HG03457 (cell line): ENCODE measurements at regions not wholly inside any gene's neighbourhood (a gene's known extent, or its start where the extent isn't known, plus 50 kb on each side); places are given as distances from the start of the nearest gene placed in this dataset.

Experiments
- ATAC-seq: cut with Tn5 transposase; IDR thresholded peaks from one replicate; pipeline ENCODE4 v1.9.1; 2021; ENCODE audit warnings: moderate number of reproducible peaks; ENCODE audit not compliant: unreplicated experiment

- ATAC-seq = no peak
Measured at GRCh38 chr13:21817878-21818277, 147.0 kb downstream of the FGF9 start.

DNA sequence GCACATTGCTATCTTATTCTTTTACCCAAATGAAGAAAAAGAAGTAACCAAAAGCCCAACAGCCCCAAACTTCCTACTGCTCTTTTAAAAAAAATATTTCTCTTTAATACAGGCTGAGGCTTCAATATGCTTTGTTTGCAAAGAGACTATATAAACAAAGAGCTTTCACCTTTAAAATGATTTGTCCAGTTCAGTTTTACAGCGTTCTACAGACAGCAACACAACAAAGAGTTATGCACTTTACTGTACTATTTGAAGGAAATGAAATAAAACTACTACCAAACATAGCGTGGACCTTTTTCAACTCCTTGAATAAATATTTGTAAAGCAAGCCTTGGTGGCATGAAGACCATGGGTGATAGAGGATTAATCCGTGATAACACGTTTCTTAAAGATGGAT is 151.2 kb downstream of the FGF9 start:
- no peak for ATAC-seq

DNA sequence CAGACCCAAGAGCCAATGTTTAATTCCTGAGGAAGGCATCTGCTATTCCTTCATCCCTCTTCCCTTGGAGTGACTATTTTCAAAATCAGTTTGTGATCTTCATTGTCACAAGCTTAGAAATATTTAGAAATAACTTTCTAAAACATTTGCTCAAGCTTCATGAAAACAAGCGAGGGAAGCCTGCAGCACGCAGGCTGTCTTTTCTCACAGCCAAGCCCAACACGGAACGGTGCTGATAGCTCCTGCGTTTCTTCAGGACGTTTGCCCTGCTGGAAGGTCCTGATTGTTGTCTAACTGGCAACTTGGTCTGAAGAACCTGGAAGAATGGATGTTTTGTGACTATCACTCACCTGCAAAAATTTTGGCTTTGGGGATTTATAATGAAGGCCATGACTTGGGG is 152.5 kb downstream of the FGF9 start:
- ATAC-seq = no peak

GRCh38 chr13:21823949-21824348 is 153.1 kb downstream of the FGF9 start:
- no peak for ATAC-seq

DNA sequence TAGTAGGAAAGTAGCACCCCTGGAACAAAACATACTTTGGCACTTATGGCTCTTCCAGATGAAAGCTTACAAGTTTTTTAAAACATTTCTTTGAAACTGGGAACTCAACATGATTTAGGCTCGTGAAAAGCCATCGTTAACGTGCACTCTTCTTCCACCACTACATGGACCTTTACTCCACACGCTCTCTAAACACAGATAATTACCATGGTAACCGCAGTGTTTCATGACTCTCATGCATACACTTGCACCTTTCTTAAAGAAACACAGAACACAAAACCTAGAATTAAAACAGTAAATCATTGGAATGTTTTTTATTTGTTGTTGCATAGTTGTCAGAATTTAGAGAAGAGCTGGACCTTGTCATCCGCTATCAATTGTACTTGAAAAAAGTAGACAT is 154.3 kb downstream of the FGF9 start:
- ATAC-seq = no peak

DNA sequence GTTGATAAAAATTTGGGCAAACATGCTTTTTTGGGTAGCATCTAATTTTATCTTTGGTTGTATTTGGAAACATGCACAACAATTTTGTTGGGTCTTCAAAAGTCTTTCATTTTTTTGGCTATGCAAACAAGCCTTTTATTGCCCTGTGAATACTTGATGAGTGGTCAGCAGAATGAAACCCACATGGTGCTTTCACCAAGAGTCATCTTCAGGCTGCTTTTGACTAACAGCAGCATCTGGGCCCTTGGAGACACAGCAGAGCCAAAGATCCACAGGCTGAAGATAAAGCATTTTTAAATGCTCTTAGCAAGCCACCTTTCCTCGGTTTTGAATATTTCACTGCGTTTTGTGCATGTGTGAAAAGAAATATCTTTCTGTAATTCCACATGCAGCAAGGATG is 154.9 kb downstream of the FGF9 start:
- ATAC-seq = no peak

- ATAC-seq = no peak
Measured at GRCh38 chr13:21826214-21827015, 155.5 kb downstream of the FGF9 start.

- no peak for ATAC-seq
Measured at GRCh38 chr13:21831654-21832324, 160.9 kb downstream of the FGF9 start.

- no peak for ATAC-seq
Measured at GRCh38 chr13:21833921-21834320, 163.0 kb downstream of the FGF9 start.

GRCh38 chr13:21834521-21834920 is 163.6 kb downstream of the FGF9 start:
- no peak for ATAC-seq

GRCh38 chr13:21837288-21837687 is 166.4 kb downstream of the FGF9 start:
- ATAC-seq = no peak

DNA sequence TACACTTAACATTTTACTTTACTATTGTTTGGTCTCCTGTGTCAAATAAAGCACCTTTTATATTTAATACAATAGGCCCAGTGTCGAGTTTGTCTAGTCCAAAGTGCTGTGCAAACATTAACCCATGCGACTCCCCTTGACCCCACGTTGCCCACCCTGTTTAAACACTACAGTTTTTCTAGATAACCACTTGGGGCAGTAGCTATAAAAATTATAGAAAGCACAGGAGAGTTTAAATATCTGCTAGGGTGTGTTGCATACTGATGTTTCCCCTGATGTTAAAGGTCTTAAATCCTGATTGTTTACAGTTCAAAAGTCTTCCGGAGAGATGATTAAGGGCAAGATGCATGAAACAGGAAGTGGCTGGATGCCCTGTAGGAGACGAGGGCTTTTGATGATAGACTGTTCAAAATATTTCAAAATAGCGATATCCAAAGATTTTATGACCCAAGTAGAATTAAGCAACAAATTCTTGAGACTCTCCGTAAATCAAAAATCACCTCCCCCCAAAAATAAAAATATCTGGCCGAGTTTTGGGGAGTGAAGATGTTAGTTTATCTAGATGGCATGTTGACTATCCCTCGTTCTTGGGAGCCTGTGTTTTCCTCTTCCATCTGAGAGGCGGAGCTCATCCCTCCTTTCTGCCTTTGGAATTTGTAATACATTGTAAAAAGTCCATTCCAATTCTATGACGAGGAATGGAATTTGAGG is 167.1 kb downstream of the FGF9 start:
- no peak for ATAC-seq

- no peak for ATAC-seq
Measured at GRCh38 chr13:21846605-21847004, 175.7 kb downstream of the FGF9 start.

DNA sequence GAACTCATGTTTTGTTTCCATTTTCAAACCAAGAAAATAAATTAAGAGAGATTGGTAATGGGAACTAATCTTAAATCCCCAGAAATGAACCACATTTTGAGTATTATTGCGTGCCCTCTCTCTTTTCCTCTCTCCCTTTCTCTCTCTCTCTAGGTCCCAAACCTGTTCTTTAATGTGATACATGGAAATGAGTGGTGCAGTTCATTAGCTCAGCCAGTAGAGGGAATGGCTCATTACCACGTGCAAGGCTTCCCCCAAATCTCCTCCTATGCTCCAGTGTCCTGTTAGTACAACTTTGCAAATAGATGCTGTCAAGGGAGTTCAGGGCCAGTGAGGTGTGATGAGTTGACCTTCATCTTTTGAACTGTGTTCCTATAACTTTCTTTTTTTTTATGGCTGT is 178.4 kb downstream of the FGF9 start:
- no peak for ATAC-seq

DNA sequence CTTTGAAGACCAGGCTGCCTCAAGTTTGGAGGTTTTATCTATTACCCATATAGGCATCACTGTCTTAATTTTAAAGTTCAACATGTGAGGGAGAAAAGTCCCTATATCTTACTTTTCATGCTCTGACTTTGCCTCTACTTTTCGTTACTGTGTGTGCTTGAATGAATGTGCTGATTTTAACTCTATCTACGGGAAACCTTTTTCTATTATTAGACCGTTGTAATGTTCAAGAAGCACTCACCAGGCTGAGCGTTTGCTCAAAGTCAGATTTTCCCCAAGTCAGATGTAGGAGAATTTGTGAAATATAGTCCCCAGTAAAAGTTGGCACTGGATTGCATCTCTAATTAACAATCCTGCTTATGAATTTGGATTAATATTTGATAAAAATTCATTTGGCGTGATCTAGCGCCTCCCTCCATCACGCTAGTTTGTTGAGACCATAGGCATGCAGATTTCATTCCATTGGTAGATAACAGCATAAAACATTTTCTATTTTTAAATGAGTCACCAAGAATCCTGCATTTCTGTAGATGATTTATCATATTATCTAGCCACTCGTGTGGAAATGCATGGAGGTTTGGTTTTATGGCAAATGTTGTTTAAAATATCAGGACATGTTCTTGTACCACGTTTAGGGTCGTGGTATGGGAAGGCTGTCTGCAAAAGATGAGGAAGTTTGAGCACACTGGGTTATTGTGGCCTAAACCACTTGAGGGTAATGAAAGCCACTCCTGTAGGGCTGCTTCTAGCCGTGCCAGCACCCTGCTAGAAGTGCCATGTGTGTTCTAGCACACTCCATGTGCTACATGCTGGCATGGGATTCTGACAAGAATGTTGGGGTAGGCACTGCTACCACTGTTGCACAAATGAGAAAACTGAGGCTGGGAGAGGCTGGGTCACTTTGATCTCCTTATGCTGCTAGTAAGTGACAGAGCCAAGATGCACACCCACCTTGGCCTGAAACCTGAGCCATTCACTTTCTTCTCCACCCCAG is 179.4 kb downstream of the FGF9 start:
- no peak for ATAC-seq

- ATAC-seq = no peak
Measured at GRCh38 chr13:21852043-21852442, 181.2 kb downstream of the FGF9 start.

DNA sequence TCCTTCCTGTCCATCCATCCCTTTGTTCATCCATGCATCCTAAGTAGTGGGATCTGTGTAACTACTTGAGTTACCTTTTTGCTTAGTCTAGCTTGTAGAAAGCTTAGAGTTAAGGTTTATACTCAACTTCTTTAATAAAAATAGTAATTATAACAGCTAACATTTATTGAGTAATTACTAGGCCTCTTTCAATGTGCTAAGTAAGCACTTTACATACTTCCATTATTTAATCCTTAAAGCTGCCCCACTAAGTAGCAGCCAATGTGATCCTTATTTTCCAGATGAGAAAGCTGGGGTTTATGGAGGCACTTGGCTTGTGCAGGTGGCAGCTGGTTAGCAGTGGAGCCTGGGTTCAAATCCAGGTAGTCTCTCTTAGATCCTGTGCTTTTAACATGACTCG is 182.9 kb downstream of the FGF9 start:
- no peak for ATAC-seq

- ATAC-seq = no peak
Measured at GRCh38 chr13:21868823-21869222, 197.9 kb downstream of the FGF9 start.

DNA sequence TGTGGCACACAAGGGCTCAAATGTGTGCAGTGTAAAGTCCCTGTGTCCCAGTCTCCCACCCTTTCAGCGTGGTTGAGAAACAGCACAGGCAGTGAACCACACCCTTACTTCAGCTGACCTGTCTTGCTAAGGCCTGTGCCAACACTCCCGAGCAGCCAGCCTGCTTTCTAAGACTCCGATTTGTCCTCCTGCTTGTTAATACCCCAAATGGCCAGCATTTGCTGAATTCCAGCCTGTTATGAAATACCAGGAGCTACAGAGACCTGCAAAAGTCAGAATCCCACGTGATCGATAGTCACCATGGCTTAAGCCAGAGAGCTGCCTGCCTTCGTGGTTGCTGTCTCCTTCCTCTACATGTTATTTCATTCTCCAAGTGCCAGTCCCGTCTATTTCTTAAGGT is 200.5 kb downstream of the FGF9 start:
- no peak for ATAC-seq

DNA sequence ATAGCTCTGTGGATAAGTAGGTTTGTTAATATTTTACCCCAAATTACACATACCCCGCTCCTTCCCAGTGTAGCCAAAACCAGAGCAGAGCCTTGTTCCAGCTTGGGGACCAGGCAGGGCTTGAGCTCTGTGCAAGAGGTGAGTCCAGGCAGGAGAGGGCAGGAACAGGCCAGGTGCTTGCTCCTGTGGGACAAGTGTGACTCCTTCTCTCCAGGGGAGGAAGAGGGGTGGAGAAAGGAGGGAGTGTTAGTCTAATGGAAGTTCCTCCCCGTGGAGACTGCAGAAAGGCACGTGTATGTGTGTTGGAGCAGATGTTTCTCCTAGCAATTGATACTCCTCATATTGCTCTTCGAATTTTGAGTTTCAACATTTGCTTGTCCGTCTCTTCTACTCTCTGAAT is 201.0 kb downstream of the FGF9 start:
- no peak for ATAC-seq

GRCh38 chr13:21872795-21873194 is 201.9 kb downstream of the FGF9 start:
- ATAC-seq = no peak
